NCI-H69 (cell line): ENCODE measurements at regions not wholly inside any gene's neighbourhood (a gene's known extent, or its start where the extent isn't known, plus 50 kb on each side); places are given as distances from the start of the nearest gene placed in this dataset.
A peak's percentile ranks its signal among the peaks of the same experiment; 100 is the strongest.

Source experiments
- DNase-seq: peaks from one replicate; lab custom pipeline; 2025; lab: John Stamatoyannopoulos, UW

GRCh38 chr14:62156052-62156451, 393.8 kb downstream of the SNAPC1 start:
- DNase-seq, result no peak

GRCh38 chr14:62158779-62159178, 396.6 kb downstream of the SNAPC1 start:
- no peak for DNase-seq

- no peak for DNase-seq
These were observed 397.1 kb downstream of the SNAPC1 start for GRCh38 chr14:62159314-62159713.

- DNase-seq, result peak; percentile 73
These were observed 400.9 kb downstream of the SNAPC1 start for GRCh38 chr14:62162998-62163589.

- peak; percentile 33 for DNase-seq
These were observed 406.4 kb downstream of the SNAPC1 start for GRCh38 chr14:62168564-62169155.

GRCh38 chr14:62179367-62180018, 417.3 kb downstream of the SNAPC1 start:
- DNase-seq, result peak; percentile 84

GRCh38 chr14:62181591-62181990, 419.4 kb downstream of the SNAPC1 start:
- no peak for DNase-seq

- DNase-seq, result no peak
These were observed 422.9 kb downstream of the SNAPC1 start for GRCh38 chr14:62185078-62185477.

- DNase-seq, result no peak
These were observed 425.0 kb downstream of the SNAPC1 start for GRCh38 chr14:62187265-62187664.

GRCh38 chr14:62189698-62190097, 427.5 kb downstream of the SNAPC1 start:
- DNase-seq, result no peak

- no peak for DNase-seq
These were observed 444.2 kb downstream of the SNAPC1 start for GRCh38 chr14:62206456-62206855.

GRCh38 chr14:62209287-62209899, 447.2 kb downstream of the SNAPC1 start:
- DNase-seq, result no peak

GRCh38 chr14:62213516-62213915, 451.3 kb downstream of the SNAPC1 start:
- DNase-seq, result peak; percentile 27

- no peak for DNase-seq
These were observed 453.9 kb downstream of the SNAPC1 start for GRCh38 chr14:62216121-62216520.

GRCh38 chr14:62234849-62235248, 472.6 kb downstream of the SNAPC1 start:
- DNase-seq, result no peak

GRCh38 chr14:62244221-62244620, 482.0 kb downstream of the SNAPC1 start:
- no peak for DNase-seq

GRCh38 chr14:62247266-62247665, 485.0 kb downstream of the SNAPC1 start:
- no peak for DNase-seq

- DNase-seq, result no peak
These were observed 489.0 kb downstream of the SNAPC1 start for GRCh38 chr14:62251237-62251636.

- DNase-seq, result no peak
These were observed 491.0 kb downstream of the SNAPC1 start for GRCh38 chr14:62253171-62253570.

GRCh38 chr14:62253911-62254310, 491.7 kb downstream of the SNAPC1 start:
- DNase-seq, result no peak

GRCh38 chr14:62269204-62269603, 507.0 kb downstream of the SNAPC1 start:
- DNase-seq, result no peak

- DNase-seq, result no peak
These were observed 508.0 kb downstream of the SNAPC1 start for GRCh38 chr14:62270236-62270635.

GRCh38 chr14:62280366-62280765, 518.1 kb downstream of the SNAPC1 start:
- no peak for DNase-seq
